ENCODE measurements at regions not wholly inside any gene's neighbourhood (a gene's known extent, or its start where the extent isn't known, plus 50 kb on each side); places are given as distances from the start of the nearest gene placed in this dataset.
A peak's percentile ranks its signal among the peaks of the same experiment; 100 is the strongest.

DNA sequence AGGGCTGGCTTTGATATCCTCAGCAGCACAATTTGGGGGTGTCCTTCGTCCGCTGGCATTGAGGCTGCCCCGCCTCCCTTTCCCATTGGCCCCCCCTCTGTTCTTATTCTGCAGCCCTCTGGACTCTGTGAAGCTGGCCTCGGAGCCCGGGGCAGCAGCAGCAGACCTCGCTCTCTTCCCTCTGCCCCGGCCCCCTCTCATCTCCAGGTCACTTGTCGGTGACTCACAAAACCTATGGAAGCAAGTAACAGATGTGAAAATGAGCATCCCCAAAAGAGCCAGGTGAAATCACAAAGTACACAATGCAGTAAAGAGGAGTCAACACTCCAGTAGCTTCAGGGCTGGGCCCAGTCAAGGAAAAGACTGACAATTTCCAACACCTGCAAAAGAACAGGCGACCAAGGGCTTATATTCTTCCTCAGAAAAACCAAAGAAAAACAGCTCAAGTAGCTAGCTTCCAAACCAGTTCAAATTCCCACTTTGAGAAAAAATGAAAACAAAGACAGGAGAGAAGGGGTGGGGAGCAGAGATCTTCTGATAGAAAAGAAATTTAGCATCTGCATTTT lies 97.5 kb downstream of the ZNF608 start:
- no peak for DNase-seq (ENCODE audit: insufficient read length, low spot score)
- no peak for FAIRE-seq

DNA sequence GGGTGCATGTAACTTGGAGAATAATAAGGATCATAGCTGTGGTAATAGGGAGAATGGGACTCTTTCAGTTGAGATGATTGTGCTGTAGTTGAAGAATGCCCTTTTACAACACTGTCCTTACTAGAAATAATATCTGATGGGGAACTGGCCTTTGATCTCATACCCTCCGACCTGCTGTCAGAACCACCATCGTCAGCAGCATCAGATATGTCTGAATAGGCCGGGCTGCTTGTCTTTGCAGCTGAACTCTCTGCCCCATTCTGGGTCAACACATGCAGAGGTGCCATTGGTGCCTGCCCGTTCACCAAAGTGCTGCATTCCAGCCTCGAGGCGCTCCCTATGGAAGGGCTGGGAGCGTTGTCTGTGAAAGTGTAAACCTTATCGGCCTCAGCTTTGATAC lies 99.1 kb downstream of the ZNF608 start:
- FAIRE-seq: no peak
- DNase-seq (ENCODE audit: insufficient read length, low spot score): no peak

DNA sequence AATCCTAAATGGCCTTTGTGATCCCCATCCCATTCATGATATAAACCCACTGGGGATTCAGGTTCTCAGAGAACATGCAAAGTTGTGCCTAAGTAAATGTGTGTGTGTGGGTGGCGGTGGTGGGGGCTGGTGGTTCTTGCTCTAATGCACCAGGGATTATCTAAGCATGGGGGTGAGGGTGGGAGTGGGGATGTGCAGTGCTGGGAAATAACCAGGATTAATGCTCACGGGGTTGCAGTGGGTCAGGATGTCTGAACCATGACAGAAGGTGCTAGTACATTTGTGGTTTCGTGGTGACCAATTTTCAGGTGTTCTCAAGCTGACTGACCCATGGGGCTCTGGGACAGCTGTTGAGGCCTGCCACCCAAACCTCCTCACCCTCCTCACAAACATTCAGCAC lies 101.0 kb downstream of the ZNF608 start:
- FAIRE-seq (no peak), DNase-seq (ENCODE audit: insufficient read length, low spot score) (no peak)

DNA sequence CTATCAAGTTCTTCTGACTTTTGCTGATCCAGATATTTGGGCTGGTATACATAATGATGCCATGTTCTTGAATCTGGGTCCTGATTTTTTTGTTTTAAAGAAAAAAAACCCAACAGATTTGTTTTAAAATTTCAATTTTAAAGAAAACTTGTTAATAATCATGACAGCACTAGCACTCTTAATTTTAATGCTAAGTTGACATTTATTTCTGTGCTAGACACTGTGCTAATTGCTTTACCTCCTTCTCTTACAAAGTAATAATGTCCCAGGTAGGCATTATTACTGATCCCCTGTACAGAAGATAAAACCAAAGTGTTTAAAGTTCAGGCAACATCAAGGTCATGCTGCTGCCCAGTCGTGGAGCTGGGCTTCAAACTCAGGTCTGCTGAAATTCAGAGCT lies 101.9 kb downstream of the ZNF608 start:
- DNase-seq (ENCODE audit: insufficient read length, low spot score): no peak
- FAIRE-seq: no peak

DNA sequence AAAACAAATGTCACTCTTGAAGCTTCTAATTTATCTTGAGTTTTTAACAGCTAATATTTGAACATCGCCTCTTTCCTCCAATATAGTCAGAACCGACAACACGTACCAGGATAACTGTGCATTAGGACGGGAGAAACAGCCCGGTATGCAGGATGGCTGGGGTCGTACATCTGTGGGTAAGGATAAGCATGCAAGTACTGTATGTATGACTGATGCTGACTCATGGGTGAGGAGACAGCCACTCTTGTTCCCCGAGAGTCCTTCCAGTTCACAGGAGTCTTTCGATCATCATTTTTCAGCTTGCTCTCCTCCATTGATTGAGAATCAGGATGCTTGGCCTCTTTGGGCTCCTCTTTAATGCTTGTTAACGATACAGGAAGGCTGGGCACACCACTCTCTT lies 102.3 kb downstream of the ZNF608 start:
- FAIRE-seq (no peak), DNase-seq (ENCODE audit: insufficient read length, low spot score) (no peak)

DNA sequence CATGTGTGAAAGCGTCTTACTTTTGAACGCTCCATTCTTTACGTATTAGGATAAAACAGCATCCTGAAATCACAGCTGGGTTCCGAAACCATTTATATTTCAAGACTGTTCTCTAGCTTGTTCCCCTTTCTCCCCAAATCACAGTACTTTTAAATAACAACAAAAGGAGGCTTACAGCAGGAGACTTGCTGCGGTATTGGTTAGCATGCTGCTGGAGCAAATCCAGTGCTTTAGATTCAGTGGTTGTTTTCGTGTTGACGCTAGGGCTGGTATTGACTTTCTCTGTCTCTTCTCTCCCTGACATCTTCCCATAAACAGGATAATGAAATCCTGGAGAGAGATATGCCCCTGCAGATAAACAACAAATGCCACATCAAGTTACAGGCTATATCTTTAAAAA lies 103.1 kb downstream of the ZNF608 start:
- DNase-seq (ENCODE audit: insufficient read length, low spot score) (no peak), FAIRE-seq (no peak)

DNA sequence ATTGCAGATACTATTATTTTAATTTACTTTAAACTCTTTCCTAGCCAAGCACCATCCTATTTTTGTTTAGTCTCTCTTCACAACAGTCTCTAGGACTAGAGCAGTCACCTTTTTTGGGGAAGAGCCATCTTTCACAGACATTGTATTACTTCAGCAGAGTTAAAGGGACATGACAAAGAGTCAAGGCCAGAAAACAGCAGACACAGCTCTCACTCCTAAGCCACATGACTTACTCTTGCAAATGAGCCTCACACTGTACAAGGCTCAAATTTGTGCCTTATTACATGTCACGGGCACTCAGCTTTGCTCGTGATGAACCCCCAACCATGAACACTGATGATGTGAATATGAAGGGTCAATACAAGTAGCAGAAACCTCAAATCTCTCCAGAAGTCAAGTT lies 104.3 kb downstream of the ZNF608 start:
- FAIRE-seq (peak; percentile 33), DNase-seq (ENCODE audit: insufficient read length, low spot score) (no peak)

DNA sequence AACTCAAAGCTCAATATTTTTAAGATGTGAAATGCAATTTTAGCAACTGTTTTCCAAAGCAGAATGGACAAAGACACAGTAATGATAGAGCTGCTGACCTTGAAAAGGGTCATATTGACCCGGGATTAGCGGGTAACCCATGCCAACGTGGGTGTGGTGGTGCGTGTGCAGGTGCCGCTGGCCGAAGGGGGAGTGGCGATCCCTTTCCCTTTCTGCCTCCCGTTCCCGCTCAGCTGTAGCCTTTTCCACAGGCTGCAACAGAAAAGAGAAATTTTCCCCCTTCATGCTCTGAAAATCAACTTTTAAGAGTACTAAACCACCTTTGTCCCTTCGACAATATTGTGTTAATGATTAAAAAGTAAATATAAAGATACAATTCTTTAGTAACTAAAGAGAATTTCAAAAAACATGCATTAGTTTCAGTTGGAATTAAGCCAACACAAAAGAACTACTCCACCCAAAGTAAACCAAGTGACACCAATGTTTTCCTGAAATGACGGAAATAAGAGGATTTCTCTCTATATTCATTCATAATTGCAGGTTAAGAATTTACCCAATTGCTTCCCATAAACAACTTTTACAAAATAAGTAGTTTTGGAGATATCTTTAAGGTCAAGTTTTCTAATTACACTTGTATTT lies 105.2 kb downstream of the ZNF608 start:
- FAIRE-seq (no peak), DNase-seq (ENCODE audit: insufficient read length, low spot score) (no peak)

DNA sequence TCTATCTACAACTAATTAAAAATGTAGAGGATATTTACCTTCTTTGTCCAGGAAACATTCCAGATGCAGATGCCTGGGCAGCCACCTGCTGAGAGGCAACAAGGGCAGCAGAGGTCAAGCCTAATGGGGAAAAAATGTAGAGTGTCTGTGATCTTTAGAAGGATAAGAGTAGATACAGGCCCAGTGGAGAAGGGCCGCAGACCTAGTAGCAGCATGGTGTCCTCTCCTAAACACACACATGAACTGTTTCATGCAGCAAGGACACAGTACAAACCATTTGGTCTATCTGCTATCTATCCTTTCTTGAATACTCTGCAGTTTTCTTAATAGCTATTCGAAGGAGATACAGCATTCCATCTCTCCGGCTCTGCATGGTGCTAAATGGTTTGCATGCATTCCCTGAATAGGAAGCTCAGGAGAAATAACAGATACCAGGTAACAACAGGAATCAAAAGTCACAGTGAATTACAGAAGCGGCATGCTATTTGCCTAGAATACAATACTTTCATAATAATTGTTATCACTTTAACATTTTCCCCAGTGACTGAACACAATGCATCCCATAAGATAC lies 107.3 kb downstream of the ZNF608 start:
- FAIRE-seq (no peak), DNase-seq (ENCODE audit: insufficient read length, low spot score) (no peak)

DNA sequence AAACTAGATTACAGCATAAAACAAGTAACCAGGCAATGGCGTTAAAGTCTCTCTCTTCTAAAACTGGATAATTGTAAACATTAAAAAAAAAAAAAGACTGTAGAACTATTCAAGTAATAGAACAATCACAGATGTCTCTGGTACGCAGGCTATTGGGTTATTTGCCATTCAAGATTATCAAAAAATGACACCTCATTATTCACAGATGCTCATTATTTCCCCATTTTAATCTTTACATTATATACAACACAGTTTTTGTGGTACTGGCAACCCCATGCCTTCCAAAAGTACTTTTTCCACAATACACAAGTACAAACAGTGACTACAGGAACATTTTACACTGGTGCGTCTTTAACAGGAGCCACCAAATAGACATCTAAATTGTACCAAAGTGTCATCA lies 109.4 kb downstream of the ZNF608 start:
- DNase-seq (ENCODE audit: insufficient read length, low spot score) (no peak), FAIRE-seq (no peak)

DNA sequence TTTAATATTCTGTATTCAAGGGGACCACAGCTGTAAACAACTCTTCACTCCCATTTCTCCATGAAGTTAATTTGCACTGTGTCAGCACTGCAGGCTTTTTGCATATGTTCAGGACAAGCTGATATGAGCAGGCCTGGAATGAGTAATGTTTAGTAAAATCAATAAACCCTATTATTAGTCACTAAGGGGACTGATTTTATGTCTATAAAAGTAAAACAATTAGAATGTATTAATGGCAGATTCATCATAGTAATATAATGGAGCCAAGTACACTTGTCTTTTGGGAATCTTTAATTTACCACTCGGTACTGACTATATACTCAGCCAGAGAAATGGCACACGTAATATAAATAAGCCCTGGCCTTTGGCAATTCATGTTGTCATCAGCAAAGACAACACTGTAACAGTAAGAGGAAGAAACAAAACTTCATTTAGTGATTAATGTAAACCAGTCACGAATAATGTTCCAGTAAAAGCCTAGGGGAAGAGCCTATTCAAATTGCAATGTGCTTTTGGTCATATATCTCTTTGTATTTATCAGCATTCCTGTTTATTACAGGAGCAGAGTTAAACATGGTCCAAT lies 111.6 kb downstream of the ZNF608 start:
- DNase-seq (ENCODE audit: insufficient read length, low spot score) (no peak), FAIRE-seq (no peak)

DNA sequence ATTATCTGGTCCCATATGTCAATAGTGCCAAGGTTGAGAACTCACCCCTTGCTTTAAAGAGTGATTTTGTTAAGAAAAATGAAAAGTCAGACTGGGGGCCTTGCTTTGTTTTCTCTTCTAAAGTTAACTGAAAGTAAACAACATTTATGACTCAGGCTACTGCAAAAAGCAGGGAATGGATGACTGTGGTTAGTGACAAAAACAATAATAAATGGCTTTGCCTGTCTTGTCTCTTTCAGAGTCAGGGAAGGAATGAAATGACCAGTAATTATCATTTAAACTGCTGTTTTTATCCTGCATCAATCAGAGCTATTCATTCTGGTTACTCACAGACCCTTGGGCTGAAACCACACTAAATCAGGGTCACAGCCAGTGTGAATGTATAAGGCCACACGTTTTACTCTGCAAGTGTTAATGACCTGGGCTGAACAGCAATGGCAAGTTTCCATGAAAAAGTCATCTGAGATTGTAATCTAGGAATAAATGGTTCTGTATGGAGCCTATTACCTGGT lies 112.2 kb downstream of the ZNF608 start:
- no peak for FAIRE-seq

DNA sequence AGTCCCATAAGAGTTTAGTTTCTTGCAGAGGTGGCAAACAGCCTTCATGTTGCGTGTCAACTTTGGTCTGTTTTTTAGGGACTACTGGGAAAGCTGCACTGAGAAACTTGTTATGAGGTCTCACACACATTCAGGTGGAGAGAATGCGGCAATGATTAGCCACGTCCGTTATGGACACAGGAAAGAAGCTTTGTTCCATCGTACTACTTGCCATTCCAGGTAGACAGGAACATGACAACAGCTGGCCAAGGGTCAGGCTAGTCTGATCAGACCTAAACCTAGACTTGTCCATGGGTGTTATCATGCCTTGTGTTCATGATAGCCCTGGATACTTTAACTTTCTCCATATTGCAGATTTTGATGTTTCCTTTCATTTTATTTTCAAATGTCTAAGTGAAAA lies 113.2 kb downstream of the ZNF608 start:
- FAIRE-seq (no peak), DNase-seq (ENCODE audit: insufficient read length, low spot score) (no peak)

More for the DNA sequence above, 112.2 kb downstream of the ZNF608 start:
- DNase-seq (ENCODE audit: insufficient read length, low spot score): peak; percentile 29

DNA sequence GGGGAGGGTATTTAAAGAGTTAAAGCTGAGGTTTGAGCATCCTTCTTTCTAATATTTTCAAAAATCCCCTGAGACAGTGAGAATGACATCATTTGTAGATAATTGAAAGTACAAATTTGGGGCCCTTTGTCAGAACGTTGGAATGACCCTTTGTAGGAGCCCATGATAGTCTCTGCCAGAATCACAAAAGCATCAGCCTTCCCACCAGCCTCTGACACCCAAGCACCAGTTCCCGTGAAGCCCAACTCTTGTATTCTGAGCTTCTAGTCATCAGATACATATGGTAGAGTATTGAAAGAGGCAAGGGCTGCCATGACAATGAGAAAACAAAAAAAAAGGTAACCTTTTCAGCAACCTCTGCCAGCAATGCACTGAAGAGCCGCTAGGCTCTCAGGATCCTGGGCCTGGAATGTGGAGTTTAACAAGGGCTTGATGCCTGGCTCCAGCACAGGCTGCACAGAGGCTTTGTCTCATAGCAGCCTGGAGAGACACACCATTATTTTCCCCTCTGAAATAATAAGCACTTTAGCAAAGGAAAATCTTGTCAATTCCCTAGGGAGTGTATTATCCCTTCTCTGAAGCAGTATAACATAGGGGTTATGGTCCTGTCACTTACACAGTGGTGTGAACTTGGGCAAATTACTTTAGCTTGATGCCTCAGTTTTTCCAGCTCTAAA lies 114.4 kb downstream of the ZNF608 start:
- DNase-seq (ENCODE audit: insufficient read length, low spot score): no peak
- no peak for FAIRE-seq

DNA sequence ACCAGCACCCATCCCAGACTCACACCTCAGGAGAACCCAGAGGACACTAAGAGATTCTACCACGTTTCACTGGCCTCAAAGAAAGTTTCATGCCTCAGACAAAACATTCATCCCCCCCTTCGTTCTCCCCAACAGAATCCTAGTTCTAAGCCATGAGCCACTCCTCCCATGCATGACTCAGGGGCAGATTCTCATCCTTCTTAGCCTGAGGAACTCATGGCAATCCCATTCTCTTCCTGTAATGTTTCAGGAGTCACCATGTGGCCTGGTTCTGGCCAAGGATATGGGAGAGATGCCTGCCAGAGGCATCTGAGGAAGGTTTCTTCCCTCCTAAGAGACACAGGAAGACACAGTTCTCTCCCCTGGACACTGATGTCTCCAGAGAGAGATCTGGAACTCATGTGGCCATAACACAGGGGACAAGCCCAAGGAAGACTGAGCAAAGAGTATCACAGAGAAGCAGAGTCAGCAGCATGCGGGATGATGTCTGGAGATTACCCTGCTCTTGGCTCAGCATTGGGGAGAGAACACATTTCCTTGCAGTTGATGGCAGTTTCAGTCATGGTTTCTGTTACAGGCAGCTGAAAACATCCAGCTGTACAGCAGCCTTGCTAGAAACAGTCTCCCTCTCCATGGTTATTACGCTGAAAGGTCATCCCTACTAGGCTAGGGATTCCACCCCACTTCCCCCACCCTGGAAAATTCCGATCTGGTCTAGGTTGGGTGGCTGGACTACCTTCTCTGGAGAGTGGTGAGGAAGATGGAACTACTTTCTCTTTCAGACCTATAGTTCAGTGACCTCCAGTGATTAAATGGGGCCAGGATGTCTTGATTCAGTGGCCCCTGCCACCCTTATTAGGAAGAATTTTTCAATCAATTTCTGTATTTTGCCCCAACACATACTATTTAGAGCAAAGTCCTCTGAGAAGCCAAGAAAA lies 115.4 kb downstream of the ZNF608 start:
- FAIRE-seq (peak; percentile 38), DNase-seq (ENCODE audit: insufficient read length, low spot score) (no peak)

DNA sequence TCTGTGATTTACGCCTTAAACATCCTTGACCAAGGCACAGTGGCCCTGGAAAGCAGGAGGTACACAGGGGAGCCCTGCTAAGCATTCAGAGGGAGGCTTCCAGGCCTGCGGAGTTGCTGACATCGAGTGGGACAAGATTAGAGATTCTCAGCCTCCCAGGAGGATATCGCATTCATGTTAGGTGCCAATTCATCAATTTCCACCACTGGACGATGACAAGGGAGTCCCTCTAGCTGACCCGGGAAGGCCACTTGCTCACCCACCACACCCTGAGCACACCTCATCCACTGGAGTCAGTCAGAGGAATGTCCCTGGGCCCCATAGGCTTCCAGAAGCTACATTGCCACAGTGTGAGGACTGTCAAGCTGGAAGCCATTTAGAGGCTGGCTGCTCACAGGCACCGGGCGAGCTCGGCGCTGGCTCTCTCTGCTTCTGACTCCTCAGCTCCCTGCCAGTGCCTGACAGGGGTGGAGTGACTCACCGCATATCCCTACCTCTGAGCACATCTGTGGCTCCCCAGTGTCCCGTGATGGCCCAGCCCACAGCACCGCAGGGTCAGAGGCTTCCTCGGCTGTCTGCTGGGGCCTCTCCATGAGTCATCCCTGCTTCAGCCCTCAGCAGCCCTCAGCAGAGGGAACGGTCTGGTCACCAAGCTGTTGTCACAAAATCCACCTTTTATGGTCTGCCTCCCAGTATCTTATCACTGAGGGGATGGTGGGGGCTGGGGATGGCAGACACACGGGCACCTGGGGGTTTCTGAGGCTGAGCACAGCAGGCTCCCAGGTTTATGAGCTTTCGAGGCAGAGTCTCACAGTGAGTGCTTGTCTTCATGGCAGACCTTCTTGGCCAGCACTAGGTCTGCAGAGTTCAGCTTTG lies 117.5 kb downstream of the ZNF608 start:
- DNase-seq (ENCODE audit: insufficient read length, low spot score) (peak; percentile 88), FAIRE-seq (peak; percentile 79)

DNA sequence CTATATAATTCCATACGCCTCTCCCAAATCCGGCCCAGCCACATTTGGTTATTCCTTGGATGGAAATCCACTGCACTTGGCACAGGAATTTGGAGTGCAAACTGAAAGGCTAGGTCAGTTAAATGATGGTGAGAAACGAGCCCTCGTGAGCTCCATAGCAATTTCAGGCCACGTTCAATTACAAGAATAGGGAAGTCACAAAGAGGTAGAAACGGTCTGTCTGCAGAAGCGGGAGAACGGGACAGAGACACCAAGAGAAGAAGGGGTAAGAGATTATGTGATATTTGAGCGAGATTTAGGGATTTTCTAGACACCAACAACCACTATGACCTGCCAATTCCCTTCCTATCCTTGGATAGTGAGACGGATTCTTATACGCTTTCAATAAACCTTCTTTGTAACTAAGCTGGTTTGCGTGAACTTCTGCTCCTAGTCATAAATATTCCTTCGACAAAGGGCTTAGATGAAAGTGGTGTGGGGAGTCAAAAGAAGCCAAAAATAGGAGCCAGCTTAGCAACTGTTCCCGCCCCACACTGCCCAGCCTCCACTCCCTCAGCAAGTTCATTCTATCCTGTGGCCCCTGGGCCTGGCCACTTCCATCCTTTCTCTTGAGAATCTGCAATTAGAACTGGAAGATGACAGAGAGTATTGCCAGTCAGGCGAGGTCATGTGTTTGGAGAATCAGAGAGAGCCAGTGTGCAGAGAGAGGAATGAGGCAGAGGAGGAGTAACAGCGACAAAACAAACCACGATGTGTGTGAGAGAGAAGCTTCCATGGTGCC lies 118.4 kb downstream of the ZNF608 start:
- no peak for FAIRE-seq
- no peak for DNase-seq (ENCODE audit: insufficient read length, low spot score)

DNA sequence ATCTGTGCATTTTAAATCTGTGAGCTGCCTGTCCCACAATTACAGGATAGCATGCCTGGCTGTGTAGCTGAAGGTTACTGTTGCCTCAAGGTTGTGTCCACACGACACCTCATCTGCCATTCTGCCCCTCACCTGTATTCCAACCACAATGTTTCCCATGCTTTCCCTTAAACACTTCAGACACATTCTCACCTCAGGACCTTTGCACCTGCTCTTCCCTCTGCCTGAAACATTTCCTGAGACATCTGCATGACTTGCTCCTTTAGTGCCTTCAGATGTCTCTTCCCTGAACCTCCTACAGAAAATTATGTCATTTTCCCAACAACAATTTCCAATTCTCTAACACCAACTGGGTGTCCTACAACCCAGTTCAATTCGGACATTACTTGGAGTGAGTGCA lies 120.4 kb downstream of the ZNF608 start:
- no peak for FAIRE-seq
- no peak for DNase-seq (ENCODE audit: insufficient read length, low spot score)

DNA sequence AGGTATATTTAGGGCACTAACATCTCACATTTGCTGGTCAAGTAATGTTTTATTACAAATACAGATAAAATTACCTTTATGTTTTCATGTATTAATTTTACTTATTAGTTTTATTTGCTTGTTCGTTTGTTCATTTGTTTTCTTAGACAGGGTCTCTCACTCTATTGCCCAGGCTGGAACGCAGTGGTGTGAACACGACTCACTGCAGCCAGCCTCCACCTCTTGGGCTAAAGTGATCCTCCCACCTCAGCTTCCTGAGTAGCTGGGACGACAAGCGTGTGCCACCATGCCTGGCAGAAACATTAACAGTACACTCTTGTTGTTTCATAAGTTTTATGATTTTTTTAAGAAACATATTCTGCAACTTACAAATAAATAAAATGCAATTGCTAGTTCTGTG lies 123.2 kb downstream of the ZNF608 start:
- FAIRE-seq: no peak
- no peak for DNase-seq (ENCODE audit: insufficient read length, low spot score)
